Gastroesophageal sphincter (tissue), 4 donors: ENCODE measurements at regions not wholly inside any gene's neighbourhood (a gene's known extent, or its start where the extent isn't known, plus 50 kb on each side); places are given as distances from the start of the nearest gene placed in this dataset.

Source experiments
- ATAC-seq: fragments of 150-250 bp; one replicate; pipeline ENCODE4 v1.9.1; 2016; ENCODE audit warnings: mild to moderate bottlenecking, moderate library complexity
- H3K27ac ChIP-seq, 4 donors: fragments of 200-600 bp; sonication (generic) in 3 of 4; 1 replicate in 3 of 4; 2 replicates in 1 of 4; pipeline ENCODE4 v1.5.1; 2016 to 2019
- H3K27me3 ChIP-seq: fragments of 200-600 bp; sonication (generic); one replicate; pipeline ENCODE4 v1.5.1; 2019
- H3K36me3 ChIP-seq, 2 donors: fragments of 200-600 bp; sonication (generic); one replicate each; pipeline ENCODE4 v1.5.1; 2019; ENCODE audit warnings: control low read depth in 1 of 2
- H3K4me1 ChIP-seq, 3 donors: fragments of 200-600 bp; sonication (generic); 1 replicate in 2 of 3; 2 replicates in 1 of 3; pipeline ENCODE4 v1.5.1; 2016 to 2019; ENCODE audit warnings: control low read depth in 2 of 3
- H3K4me3 ChIP-seq, 2 donors: fragments of 200-600 bp; sonication (generic); one replicate each; pipeline ENCODE4 v1.5.1; 2019; ENCODE audit warnings: mild to moderate bottlenecking in 1 of 2, moderate library complexity in 1 of 2
- H3K9me3 ChIP-seq, 3 donors: fragments of 200-600 bp; sonication (generic); one replicate each; pipeline ENCODE4 v1.5.1; 2017 to 2019; ENCODE audit warnings: control low read depth in 2 of 3
- CTCF ChIP-seq, 4 experiments: fragments of 200-600 bp in 2 of 4; fragments of 450-650 bp in 2 of 4; sonication (generic) in 1 of 4; IDR thresholded peaks; one replicate each; pipeline ENCODE4 v1.5.1; 2017 to 2019; ENCODE audit warnings: antibody characterized with exemption in 4 of 4, mild to moderate bottlenecking in 2 of 4, moderate library complexity in 2 of 4
- EP300 ChIP-seq: sonication (generic); formaldehyde crosslinking; IDR thresholded peaks from one replicate; pipeline ENCODE4 v1.6.1; 2017; ENCODE audit warnings: antibody characterized with exemption, mild to moderate bottlenecking
- POLR2A ChIP-seq, 2 donors: fragments of 450-650 bp; IDR thresholded peaks; one replicate each; pipeline ENCODE4 v1.6.1; 2017; ENCODE audit warnings: antibody characterized with exemption in 2 of 2, mild to moderate bottlenecking in 2 of 2, moderate library complexity in 1 of 2
- POLR2AphosphoS5 ChIP-seq: sonication (generic); formaldehyde crosslinking; IDR thresholded peaks from one replicate; pipeline ENCODE4 v1.6.1; 2017; ENCODE audit warnings: antibody characterized with exemption
- WGBS, 2 donors: methylation state at CpG; one replicate each; pipeline ENCODE4 v1.1.5; 2018; ENCODE audit warnings: low coverage in 1 of 2; 5-methylcytosine and 5-hydroxymethylcytosine counted together

GRCh38 chr15:29480949-29481348 is 211.3 kb upstream of the NSMCE3 start:
- Histone ChIP-seq H3K4me3 (no peak overlapping the region), H3K27me3 (no peaks in the 10 kb centered on the region), H3K9me3 (no peaks in the 10 kb centered on the region), H3K4me1 (no peaks in the 10 kb centered on the region), H3K36me3 (no peaks in the 10 kb centered on the region), H3K27ac (no peak overlapping the region)
- no peak for ATAC-seq
- TF ChIP-seq CTCF (IDR thresholded peaks at IDR 0.05) = no peak
- TF ChIP-seq EP300 = no peak
- no peak for TF ChIP-seq POLR2AphosphoS5
- TF ChIP-seq POLR2A (IDR thresholded peaks at IDR 0.05) = no peak
- 66 to 82% methylated on average over 2 to 4 of the region's 4 CpGs for WGBS, 2 donors

GRCh38 chr15:29480278-29480677 is 210.7 kb upstream of the NSMCE3 start:
- Histone ChIP-seq H3K4me1 (no peaks in the 10 kb centered on the region), H3K9me3 (no peaks in the 10 kb centered on the region), H3K27me3 (peaks cover under 1% of the 10 kb centered on the region), H3K27ac (no peak overlapping the region), H3K36me3 (no peaks in the 10 kb centered on the region), H3K4me3 (no peak overlapping the region)
- TF ChIP-seq POLR2A (IDR thresholded peaks at IDR 0.05) = no peak
- no peak for TF ChIP-seq CTCF (IDR thresholded peaks at IDR 0.05)
- no peak for TF ChIP-seq POLR2AphosphoS5
- no peak for ATAC-seq
- WGBS, 2 donors = 67 to 70% methylated on average over 4 to 8 of the region's 8 CpGs

- no peak for ATAC-seq
- no peak overlapping the region for H3K4me3 ChIP-seq
- no peaks in the 10 kb centered on the region for H3K9me3 ChIP-seq
Measured at GRCh38 chr15:29477256-29477655, 207.6 kb upstream of the NSMCE3 start.

GRCh38 chr15:29476503-29477080 is 207.0 kb upstream of the NSMCE3 start:
- Histone ChIP-seq H3K36me3 (no peaks in the 10 kb centered on the region), H3K4me1 (no peaks in the 10 kb centered on the region), H3K4me3 (no peak overlapping the region), H3K27me3 (peaks cover 3% of the 10 kb centered on the region), H3K27ac (no peak overlapping the region), H3K9me3 (no peaks in the 10 kb centered on the region)
- 80 to 94% methylated on average over 2 to 3 of the region's 17 CpGs for WGBS, 2 donors
- no peak for ATAC-seq
- TF ChIP-seq POLR2A (IDR thresholded peaks at IDR 0.05) = no peak
- TF ChIP-seq POLR2AphosphoS5 = no peak
- no peak for TF ChIP-seq EP300
- no peak for TF ChIP-seq CTCF (IDR thresholded peaks at IDR 0.05)

More at GRCh38 chr15:29477256-29477655, 207.6 kb upstream of the NSMCE3 start:
- no peak for TF ChIP-seq EP300
- no peak for TF ChIP-seq CTCF (IDR thresholded peaks at IDR 0.05)
- no peak for TF ChIP-seq POLR2A (IDR thresholded peaks at IDR 0.05)
- TF ChIP-seq POLR2AphosphoS5 = no peak
- no peaks in the 10 kb centered on the region for H3K4me1 ChIP-seq
- H3K27me3 ChIP-seq = peaks cover 3% of the 10 kb centered on the region
- 89 to 96% methylated on average over 2 of the region's 2 CpGs for WGBS, 2 donors
- H3K36me3 ChIP-seq = no peaks in the 10 kb centered on the region
- H3K27ac ChIP-seq = no peak overlapping the region

GRCh38 chr15:29475096-29475495 is 205.5 kb upstream of the NSMCE3 start:
- no peak for TF ChIP-seq EP300
- no peak for TF ChIP-seq POLR2A (IDR thresholded peaks at IDR 0.05)
- TF ChIP-seq CTCF (IDR thresholded peaks at IDR 0.05) = no peak
- no peak for TF ChIP-seq POLR2AphosphoS5
- no peak overlapping the region for H3K4me3 ChIP-seq
- no peak for ATAC-seq
- H3K36me3 ChIP-seq = no peaks in the 10 kb centered on the region
- H3K27me3 ChIP-seq = peaks cover 3% of the 10 kb centered on the region
- no peaks in the 10 kb centered on the region for H3K9me3 ChIP-seq
- no peaks in the 10 kb centered on the region for H3K4me1 ChIP-seq
- no peak overlapping the region for H3K27ac ChIP-seq
- WGBS, 2 donors = 75 to 92% methylated on average over 2 to 8 of the region's 10 CpGs
